HepG2 (cell line): ENCODE measurements at regions not wholly inside any gene's neighbourhood (a gene's known extent, or its start where the extent isn't known, plus 50 kb on each side); places are given as distances from the start of the nearest gene placed in this dataset.

ENCODE experiments used
- BORCS8-MEF2B ChIP-seq: sonication (generic); formaldehyde crosslinking; IDR thresholded peaks from 2 replicates; pipeline ENCODE4 v1.8.0; 2022; ENCODE audit warnings: mild to moderate bottlenecking, missing genetic modification reagents
- JUNB ChIP-seq: sonication (generic); formaldehyde crosslinking; IDR thresholded peaks from 2 replicates; pipeline ENCODE4 v1.8.0; 2022; ENCODE audit warnings: missing genetic modification reagents, mild to moderate bottlenecking, borderline replicate concordance
- NFAT5 ChIP-seq: sonication (generic); formaldehyde crosslinking; IDR thresholded peaks from 2 replicates; pipeline ENCODE4 v1.4.0; 2020; ENCODE audit warnings: missing genetic modification reagents
- NR3C1 ChIP-seq: sonication (generic); formaldehyde crosslinking; IDR thresholded peaks from 2 replicates; pipeline ENCODE4 v1.4.0; 2020; ENCODE audit warnings: missing genetic modification reagents
- TCF7L2 ChIP-seq: IDR thresholded peaks from 2 replicates; pipeline ENCODE4 v1.6.1; 2011; ENCODE audit warnings: mild to moderate bottlenecking, low read depth, low read length, moderate library complexity
- ZNF121 ChIP-seq: sonication (generic); formaldehyde crosslinking; IDR thresholded peaks from 2 replicates; pipeline ENCODE4 v1.5.0; 2020; ENCODE audit warnings: mild to moderate bottlenecking, missing genetic modification reagents
- ZNF18 ChIP-seq: sonication (generic); formaldehyde crosslinking; IDR thresholded peaks from 2 replicates; pipeline ENCODE4 v1.8.0; 2022; ENCODE audit warnings: mild to moderate bottlenecking, missing genetic modification reagents; ENCODE audit not compliant: insufficient replicate concordance
- ZNF263 ChIP-seq: sonication (generic); formaldehyde crosslinking; IDR thresholded peaks from 2 replicates; pipeline ENCODE4 v1.4.0; 2020; ENCODE audit warnings: missing genetic modification reagents
- ZNF331 ChIP-seq: sonication (generic); formaldehyde crosslinking; IDR thresholded peaks from 2 replicates; pipeline ENCODE4 v1.4.0; 2020; ENCODE audit warnings: missing genetic modification reagents
- TF ChIP-seq, protein P1 (sequence below): sonication (generic); formaldehyde crosslinking; IDR thresholded peaks from 2 replicates; pipeline ENCODE4 v1.5.0; 2020; ENCODE audit warnings: mild to moderate bottlenecking, missing genetic modification reagents, moderate library complexity

DNA sequence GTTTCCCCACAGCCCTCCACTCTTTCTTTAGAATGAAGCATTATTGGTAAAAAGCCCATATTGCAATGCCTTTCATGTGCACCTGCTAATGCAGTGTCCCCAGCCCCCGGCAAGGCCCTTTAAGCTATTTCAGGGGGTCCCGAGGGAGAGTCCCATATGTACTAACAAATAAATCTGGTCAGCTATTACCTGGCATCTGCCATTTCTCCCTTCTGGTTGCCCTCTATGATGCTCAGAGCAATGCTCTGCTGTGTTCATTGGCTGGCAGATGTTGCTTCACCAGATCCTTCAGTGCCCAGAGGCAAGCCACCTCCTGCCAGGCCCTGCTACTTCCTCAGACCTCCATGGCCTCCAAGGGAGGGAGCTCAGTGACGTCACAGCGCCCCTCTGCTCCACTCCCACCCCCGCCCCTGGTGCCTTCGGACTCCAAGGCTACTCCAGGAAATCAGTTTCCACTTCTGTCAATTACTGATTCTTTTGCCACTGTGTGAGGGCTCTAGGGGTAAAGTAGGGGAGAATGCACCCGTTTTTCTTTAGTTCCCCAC, 201.1 kb upstream of the GLRA1 start:
- no peak for TF ChIP-seq TCF7L2
- TF ChIP-seq ZNF18 (CRISPR knock-in tag), result no peak
- TF ChIP-seq, protein P1, sequence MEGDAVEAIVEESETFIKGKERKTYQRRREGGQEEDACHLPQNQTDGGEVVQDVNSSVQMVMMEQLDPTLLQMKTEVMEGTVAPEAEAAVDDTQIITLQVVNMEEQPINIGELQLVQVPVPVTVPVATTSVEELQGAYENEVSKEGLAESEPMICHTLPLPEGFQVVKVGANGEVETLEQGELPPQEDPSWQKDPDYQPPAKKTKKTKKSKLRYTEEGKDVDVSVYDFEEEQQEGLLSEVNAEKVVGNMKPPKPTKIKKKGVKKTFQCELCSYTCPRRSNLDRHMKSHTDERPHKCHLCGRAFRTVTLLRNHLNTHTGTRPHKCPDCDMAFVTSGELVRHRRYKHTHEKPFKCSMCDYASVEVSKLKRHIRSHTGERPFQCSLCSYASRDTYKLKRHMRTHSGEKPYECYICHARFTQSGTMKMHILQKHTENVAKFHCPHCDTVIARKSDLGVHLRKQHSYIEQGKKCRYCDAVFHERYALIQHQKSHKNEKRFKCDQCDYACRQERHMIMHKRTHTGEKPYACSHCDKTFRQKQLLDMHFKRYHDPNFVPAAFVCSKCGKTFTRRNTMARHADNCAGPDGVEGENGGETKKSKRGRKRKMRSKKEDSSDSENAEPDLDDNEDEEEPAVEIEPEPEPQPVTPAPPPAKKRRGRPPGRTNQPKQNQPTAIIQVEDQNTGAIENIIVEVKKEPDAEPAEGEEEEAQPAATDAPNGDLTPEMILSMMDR (CRISPR knock-in tag), result no peak
- no peak for TF ChIP-seq NFAT5
- TF ChIP-seq ZNF121 (CRISPR knock-in tag), result no peak
- TF ChIP-seq ZNF331 (CRISPR knock-in tag), result no peak
- TF ChIP-seq NR3C1 (CRISPR knock-in tag), result no peak
- no peak for TF ChIP-seq BORCS8-MEF2B (CRISPR knock-in tag)
- TF ChIP-seq JUNB (CRISPR knock-in tag), result no peak
- no peak for TF ChIP-seq ZNF263 (CRISPR knock-in tag)
